NCI-H446 (cell line): ENCODE measurements at regions not wholly inside any gene's neighbourhood (a gene's known extent, or its start where the extent isn't known, plus 50 kb on each side); places are given as distances from the start of the nearest gene placed in this dataset.

ENCODE experiments used
- DNase-seq, 2 experiments: peaks; one replicate each; lab custom pipeline; 2025; lab: John Stamatoyannopoulos, UW

DNA sequence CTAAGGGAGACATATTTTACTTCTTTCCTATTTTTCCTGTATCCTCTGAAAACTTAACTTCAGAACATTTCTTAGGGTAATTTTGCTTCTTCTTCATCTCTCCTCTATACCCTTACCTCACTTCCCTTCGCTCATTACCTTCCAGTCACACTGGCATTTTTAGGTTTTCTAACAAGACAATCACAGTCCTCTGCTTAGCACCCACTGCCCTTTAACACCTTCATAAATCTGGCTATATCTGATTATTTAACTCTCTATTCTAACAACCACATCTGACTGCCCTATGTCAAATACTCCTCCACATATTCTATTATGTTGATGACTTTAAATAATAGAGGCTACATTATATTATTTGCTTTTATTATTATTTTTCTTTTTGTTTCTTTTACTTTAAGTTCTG lies 1058.0 kb upstream of the CNTN5 start:
- no peak for DNase-seq

- DNase-seq = no peak
Observed at GRCh38 chr11:97963528-97964331, 1057.0 kb upstream of the CNTN5 start.

DNA sequence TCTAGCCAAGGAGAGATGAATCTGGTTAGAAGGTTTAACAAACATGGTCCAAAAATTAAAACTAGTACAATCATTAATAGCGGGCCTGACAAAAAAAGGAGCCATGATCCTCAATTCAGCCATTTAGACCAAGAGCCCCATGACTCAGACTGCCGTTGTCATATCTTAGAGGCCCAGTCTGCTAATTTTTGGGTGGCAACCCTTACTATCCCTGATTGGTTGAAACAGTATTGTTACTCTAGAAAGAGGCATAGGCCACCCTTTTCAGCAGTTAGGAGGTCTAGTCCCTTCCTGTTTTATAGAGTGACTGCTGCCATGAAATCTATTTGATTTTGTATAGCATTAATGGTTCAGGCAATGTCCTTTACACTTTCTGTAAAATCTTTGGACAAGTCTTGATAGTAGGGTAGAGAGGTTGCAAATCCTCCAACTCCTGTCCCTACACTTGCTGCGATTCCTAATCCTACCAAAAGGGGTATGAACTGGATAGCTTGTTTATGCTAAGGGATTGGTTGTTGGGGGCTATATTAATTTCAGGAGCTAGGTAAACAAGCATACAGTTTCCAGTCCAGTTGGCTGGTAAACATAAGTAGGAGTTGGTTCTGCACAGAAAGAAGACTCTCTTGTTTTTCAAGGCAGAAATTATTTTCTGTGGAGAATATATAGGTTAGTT lies 1056.3 kb upstream of the CNTN5 start:
- DNase-seq = no peak

GRCh38 chr11:97965849-97966646 lies 1054.7 kb upstream of the CNTN5 start:
- DNase-seq = no peak

- DNase-seq = no peak
Observed at GRCh38 chr11:97966901-97967300, 1053.8 kb upstream of the CNTN5 start.

DNA sequence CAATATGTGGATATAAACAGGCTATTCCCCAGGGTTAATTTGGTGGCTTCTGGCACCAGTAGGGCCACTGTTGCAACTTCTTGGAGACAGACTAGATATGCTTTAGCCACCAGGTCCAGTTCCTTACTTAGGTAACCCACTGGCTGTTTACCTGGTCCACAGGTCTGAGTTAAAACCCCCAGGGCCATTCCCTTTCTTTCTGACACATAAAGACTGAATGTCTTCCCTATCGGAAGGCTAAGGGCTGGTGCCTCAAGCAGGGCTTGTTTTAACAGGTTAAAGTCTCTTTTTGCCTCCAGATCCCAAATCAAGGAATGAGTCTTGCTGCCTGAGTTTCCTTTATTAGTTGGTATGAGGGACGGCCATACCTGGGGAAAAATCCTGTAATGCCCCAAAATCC lies 1052.7 kb upstream of the CNTN5 start:
- no peak for DNase-seq

DNA sequence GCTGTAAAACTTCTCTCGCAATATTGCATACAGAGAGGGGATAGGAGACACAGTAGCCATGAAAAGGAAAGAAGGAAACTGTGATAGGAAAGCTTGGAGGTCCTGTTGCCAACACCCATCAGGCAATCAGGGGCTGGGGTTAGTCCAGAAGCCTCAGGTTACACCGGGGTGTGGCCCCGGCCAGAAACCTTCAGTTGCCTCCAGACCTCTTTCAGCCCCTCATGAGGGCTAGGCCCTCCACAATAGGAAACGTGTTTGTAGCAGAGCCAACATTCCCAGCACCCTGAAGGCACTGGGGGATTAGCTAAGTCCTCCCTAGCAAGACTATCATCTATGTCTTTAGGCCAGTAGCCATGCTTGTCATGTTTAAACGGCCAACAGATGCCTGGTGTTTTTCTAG lies 1048.0 kb upstream of the CNTN5 start:
- DNase-seq = no peak

GRCh38 chr11:97973352-97973857 lies 1047.3 kb upstream of the CNTN5 start:
- no peak for DNase-seq

GRCh38 chr11:97974798-97975498 lies 1045.8 kb upstream of the CNTN5 start:
- no peak for DNase-seq

DNA sequence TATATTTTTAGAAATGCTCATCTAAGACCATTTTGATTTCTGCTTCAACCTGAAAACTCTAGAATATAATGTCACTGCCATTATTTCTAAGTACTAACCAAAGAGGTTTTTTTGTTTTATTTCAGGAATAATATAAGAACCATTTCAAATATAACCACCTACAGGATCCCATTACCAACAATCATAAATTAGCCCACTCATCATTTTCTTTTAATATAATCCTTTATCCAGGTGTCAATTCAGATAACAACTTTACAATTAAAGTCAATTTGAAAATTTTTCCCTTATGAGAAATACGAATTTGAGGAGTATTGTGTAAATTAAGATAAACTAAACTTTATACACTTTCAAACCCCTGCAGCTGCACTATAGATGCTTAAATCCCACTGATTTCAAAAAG lies 1043.0 kb upstream of the CNTN5 start:
- DNase-seq = no peak

DNA sequence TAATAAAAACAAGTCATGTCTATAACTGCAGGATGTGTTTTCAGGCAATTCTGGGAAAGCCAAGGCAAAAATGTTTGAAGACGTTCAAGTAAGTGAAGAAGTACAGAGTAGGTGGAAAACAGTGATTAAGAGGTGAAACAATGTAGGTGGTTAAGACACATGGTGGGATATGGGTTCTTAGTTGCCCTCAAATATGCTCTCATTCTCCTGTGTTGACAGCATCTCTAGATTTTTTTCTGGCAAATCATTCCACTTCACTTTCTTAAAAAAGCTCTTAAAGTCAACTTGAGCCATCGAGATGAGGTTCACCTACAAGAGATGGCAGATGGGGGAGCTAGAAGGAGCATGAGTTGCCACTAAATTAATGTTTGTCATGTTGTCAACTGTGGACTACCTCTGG lies 1041.0 kb upstream of the CNTN5 start:
- DNase-seq = no peak

- no peak for DNase-seq
Observed at GRCh38 chr11:97982512-97982911, 1038.2 kb upstream of the CNTN5 start.

GRCh38 chr11:97989121-97989520 lies 1031.6 kb upstream of the CNTN5 start:
- DNase-seq = no peak

- no peak for DNase-seq
Observed at GRCh38 chr11:97990162-97990920, 1030.4 kb upstream of the CNTN5 start.

- no peak for DNase-seq
Observed at GRCh38 chr11:97993562-97993961, 1027.2 kb upstream of the CNTN5 start.

GRCh38 chr11:97995874-97996273 lies 1024.9 kb upstream of the CNTN5 start:
- no peak for DNase-seq

- no peak for DNase-seq
Observed at GRCh38 chr11:97996762-97997161, 1024.0 kb upstream of the CNTN5 start.

DNA sequence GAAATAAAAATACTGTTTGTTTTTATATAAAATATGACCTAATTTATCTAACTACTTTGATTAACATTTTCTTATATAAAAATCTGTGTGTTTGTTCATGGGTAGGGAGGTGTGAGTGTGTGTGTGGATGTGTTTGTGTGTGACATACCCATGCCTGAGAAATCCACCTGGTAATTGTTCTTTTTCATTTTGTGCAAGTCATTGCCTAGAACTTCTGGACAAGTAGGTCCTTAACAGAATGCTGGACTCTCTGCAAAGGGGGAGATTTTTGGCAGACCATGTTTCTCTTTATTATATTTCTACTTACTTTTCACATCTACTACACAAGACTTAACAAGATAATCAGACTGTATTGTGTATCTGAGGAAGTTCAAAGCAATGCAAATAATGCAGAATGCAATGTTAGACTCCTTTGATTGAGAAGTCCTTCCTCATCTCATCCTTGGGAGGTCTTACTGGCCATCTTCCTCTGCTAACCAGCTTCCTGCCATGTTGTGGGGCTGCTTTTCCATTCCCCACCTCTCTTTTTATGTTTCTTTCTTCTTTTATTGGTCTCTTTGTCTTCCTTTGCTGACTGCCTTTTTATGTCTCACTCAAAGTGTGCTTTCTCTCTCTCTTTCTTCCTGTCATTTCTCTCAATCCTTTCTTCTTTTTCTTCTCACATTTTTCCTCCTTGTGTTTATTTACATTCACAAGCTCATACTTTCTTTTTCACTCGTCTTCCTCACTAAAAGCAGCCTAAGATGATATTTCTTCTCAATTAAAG lies 1017.0 kb upstream of the CNTN5 start:
- no peak for DNase-seq

DNA sequence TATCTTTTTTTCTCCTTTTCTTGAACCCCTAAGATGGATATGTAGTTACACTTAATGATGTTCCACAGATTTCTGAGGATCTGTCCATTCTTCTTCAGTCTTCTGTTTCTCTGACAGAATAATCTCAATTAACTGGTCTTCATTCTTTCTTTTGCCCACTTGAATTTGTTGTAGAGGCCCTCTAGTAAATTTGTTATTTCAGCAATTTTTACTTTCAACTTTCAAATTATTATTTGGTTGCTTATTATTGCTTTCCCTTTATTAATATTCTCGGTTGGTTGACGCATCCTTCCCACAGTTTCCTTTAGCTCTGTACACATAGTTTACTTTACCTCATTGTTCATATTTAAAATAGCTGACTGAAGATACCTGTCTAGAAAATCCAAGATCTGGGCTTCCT lies 1013.7 kb upstream of the CNTN5 start:
- DNase-seq = no peak

- DNase-seq = no peak
Observed at GRCh38 chr11:98027652-98028051, 993.1 kb upstream of the CNTN5 start.

- DNase-seq = no peak
Observed at GRCh38 chr11:98029832-98030231, 990.9 kb upstream of the CNTN5 start.
